ENCODE measurements at regions not wholly inside any gene's neighbourhood (a gene's known extent, or its start where the extent isn't known, plus 50 kb on each side); places are given as distances from the start of the nearest gene placed in this dataset.

- H3K27me3 ChIP-seq (replicated peaks; ENCODE audit: control insufficient read depth, insufficient read depth, low read length) = no peaks in the 10 kb centered on the region
Observed at GRCh38 chr21:28635541-28635940, 357.1 kb downstream of the LTN1 start.

DNA sequence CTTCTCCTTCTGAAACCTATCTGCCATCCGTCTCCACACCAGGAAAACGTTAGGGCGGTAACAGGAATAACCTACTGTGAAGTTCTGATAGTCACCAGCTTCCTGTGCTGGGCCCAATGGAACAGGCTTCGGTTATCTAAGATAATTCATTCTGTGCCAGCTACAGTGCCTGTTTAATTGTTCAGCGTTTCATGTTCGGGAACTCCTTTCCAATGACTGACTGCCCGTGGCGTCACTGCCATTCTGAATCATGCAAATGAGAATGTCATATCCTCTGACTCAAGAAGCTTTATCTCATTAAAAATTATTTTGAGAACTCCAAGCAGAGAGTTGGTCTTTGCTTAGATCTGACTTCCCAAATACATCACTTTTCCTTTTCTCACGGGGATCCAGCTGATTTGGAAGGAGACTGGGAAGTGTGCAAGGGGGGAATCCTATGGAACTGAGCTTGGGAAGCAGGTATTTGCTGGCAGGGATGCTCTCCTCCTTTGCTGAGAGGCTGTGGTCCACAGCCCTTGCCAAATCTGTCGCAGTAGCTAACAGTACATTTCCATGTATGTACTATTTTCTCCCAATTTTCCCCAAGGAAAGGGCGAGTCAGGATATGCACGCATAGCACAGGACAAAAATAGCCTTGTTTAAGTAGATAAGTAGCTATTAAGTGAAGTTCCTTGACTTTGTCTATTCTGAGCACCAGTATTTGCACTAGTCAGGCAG lies 358.7 kb downstream of the LTN1 start:
- no peak for TF ChIP-seq CTCF (IDR thresholded peaks at IDR 0.05; ENCODE audit: insufficient read depth, low read length, poor library complexity, severe bottlenecking)
- no peak for DNase-seq (ENCODE audit: extremely low read depth, insufficient read length)
- Histone ChIP-seq H3K4me3 (replicated peaks; ENCODE audit: low read depth, low read length) (no peak overlapping the region), H3K27me3 (replicated peaks; ENCODE audit: control insufficient read depth, insufficient read depth, low read length) (no peaks in the 10 kb centered on the region), H3K36me3 (ENCODE audit: control insufficient read depth, insufficient read depth, low read length) (no peaks in the 10 kb centered on the region)

More at GRCh38 chr21:28635541-28635940, 357.1 kb downstream of the LTN1 start:
- H3K4me3 ChIP-seq (replicated peaks; ENCODE audit: low read depth, low read length) = no peak overlapping the region
- no peaks in the 10 kb centered on the region for H3K36me3 ChIP-seq (ENCODE audit: control insufficient read depth, insufficient read depth, low read length)
- no peak for TF ChIP-seq CTCF (IDR thresholded peaks at IDR 0.05; ENCODE audit: insufficient read depth, low read length, poor library complexity, severe bottlenecking)
- no peak for DNase-seq (ENCODE audit: extremely low read depth, insufficient read length)

DNA sequence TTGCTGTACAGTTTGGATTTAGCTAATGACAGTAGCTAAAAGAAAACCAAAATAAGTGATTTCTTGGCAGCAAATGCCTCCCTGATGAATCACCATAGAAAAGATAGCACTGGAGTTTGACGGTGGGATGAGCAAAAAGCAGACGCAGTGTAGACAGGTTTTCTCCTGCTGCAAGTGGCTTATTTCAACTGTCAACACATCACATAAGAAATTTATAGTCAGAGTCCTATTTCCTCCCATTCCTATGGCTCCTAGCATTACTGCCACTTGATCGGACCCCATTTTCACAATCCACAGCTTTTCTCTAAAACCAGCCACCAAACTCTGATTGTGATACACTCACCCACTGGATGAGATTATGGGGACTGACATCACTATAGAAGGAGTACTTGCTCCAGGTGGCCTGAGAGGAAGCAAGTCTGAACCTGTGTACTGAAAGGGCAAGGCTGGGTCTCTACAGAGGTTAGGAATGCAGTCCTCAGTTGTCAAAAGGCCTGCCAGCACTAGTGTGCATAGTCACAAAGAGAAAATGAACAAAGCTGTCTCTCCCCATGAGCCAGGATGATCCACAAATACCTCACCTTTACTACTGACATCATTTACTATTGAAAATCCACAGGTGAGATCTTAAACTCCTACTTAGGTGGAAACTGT lies 359.8 kb downstream of the LTN1 start:
- no peak for DNase-seq (ENCODE audit: extremely low read depth, insufficient read length)
- Histone ChIP-seq H3K27me3 (replicated peaks; ENCODE audit: control insufficient read depth, insufficient read depth, low read length) (no peaks in the 10 kb centered on the region), H3K4me3 (replicated peaks; ENCODE audit: low read depth, low read length) (no peak overlapping the region), H3K36me3 (ENCODE audit: control insufficient read depth, insufficient read depth, low read length) (no peaks in the 10 kb centered on the region)
- TF ChIP-seq CTCF (IDR thresholded peaks at IDR 0.05; ENCODE audit: insufficient read depth, low read length, poor library complexity, severe bottlenecking) = no peak

DNA sequence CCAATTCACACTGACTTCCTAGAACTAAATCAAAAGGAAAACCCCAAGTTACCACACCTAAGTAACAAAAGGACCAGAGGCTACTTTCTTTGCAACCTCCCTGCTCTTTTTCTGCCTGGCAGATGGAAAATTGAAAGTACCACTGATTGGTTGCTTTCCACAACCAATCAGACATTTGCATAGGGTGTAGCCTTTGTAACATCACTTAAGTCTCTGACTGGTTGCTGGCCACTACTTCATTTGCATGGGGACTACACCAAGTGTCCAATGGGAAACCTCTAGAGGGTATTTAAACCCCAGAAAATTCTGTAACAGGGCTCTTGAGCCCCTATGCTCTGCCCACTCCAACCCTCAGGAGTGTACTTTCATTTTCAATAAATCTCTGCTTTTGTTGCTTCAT lies 365.0 kb downstream of the LTN1 start:
- no peak for DNase-seq (ENCODE audit: extremely low read depth, insufficient read length)
- H3K27me3 ChIP-seq (replicated peaks; ENCODE audit: control insufficient read depth, insufficient read depth, low read length) = no peaks in the 10 kb centered on the region
- no peak overlapping the region for H3K4me3 ChIP-seq (replicated peaks; ENCODE audit: low read depth, low read length)
- TF ChIP-seq CTCF (IDR thresholded peaks at IDR 0.05; ENCODE audit: insufficient read depth, low read length, poor library complexity, severe bottlenecking) = no peak
- H3K36me3 ChIP-seq (ENCODE audit: control insufficient read depth, insufficient read depth, low read length) = no peaks in the 10 kb centered on the region

- no peak for DNase-seq (ENCODE audit: extremely low read depth, insufficient read length)
Observed at GRCh38 chr21:28627261-28627660, 365.4 kb downstream of the LTN1 start.

More at GRCh38 chr21:28627261-28627660, 365.4 kb downstream of the LTN1 start:
- no peak for TF ChIP-seq CTCF (IDR thresholded peaks at IDR 0.05; ENCODE audit: insufficient read depth, low read length, poor library complexity, severe bottlenecking)
- no peaks in the 10 kb centered on the region for H3K36me3 ChIP-seq (ENCODE audit: control insufficient read depth, insufficient read depth, low read length)
- H3K4me3 ChIP-seq (replicated peaks; ENCODE audit: low read depth, low read length) = no peak overlapping the region
- H3K27me3 ChIP-seq (replicated peaks; ENCODE audit: control insufficient read depth, insufficient read depth, low read length) = no peaks in the 10 kb centered on the region
